ENCODE measurements at regions not wholly inside any gene's neighbourhood (a gene's known extent, or its start where the extent isn't known, plus 50 kb on each side); places are given as distances from the start of the nearest gene placed in this dataset.
A peak's percentile ranks its signal among the peaks of the same experiment; 100 is the strongest.
"Not testable (repeated sequence)": the region's sequence is repeated elsewhere in the genome, so short reads cannot be mapped to it uniquely, and the experiment has no call there.

- FAIRE-seq (peak; percentile 14), DNase-seq (ENCODE audit: insufficient read length, low spot score) (no peak)
These were observed 146.2 kb downstream of the NFKBIZ start for GRCh38 chr3:101995371-101996046.

- FAIRE-seq (peak; percentile 87), DNase-seq (ENCODE audit: insufficient read length, low spot score) (no peak)
These were observed 147.5 kb downstream of the NFKBIZ start for GRCh38 chr3:101996832-101997231.

- FAIRE-seq: no peak
- DNase-seq (ENCODE audit: insufficient read length, low spot score): no peak
These were observed 149.1 kb downstream of the NFKBIZ start for GRCh38 chr3:101998256-101998926.

- DNase-seq (ENCODE audit: insufficient read length, low spot score): no peak
- FAIRE-seq: peak; percentile 88
These were observed 150.0 kb downstream of the NFKBIZ start for GRCh38 chr3:101999177-101999779.

GRCh38 chr3:102000620-102001209 is 151.4 kb downstream of the NFKBIZ start:
- FAIRE-seq (no peak), DNase-seq (ENCODE audit: insufficient read length, low spot score) (no peak)

- DNase-seq (ENCODE audit: insufficient read length, low spot score): no peak
- FAIRE-seq: no peak
These were observed 152.7 kb downstream of the NFKBIZ start for GRCh38 chr3:102002056-102002455.

- FAIRE-seq (peak; percentile 49), DNase-seq (ENCODE audit: insufficient read length, low spot score) (no peak)
These were observed 155.2 kb downstream of the NFKBIZ start for GRCh38 chr3:102004561-102004960.

GRCh38 chr3:102005551-102005950 is 156.2 kb downstream of the NFKBIZ start:
- FAIRE-seq (no peak), DNase-seq (ENCODE audit: insufficient read length, low spot score) (no peak)

- DNase-seq (ENCODE audit: insufficient read length, low spot score) (no peak), FAIRE-seq (no peak)
These were observed 157.6 kb downstream of the NFKBIZ start for GRCh38 chr3:102006812-102007485.

GRCh38 chr3:102008436-102008835 is 159.1 kb downstream of the NFKBIZ start:
- FAIRE-seq; DNase-seq (ENCODE audit: insufficient read length, low spot score): not testable (repeated sequence)

- FAIRE-seq (no peak), DNase-seq (ENCODE audit: insufficient read length, low spot score) (no peak)
These were observed 167.1 kb downstream of the NFKBIZ start for GRCh38 chr3:102016417-102016816.

- no peak for DNase-seq (ENCODE audit: insufficient read length, low spot score)
- peak; percentile 62 for FAIRE-seq
These were observed 168.5 kb downstream of the NFKBIZ start for GRCh38 chr3:102017784-102018183.

GRCh38 chr3:102018551-102018950 is 169.2 kb downstream of the NFKBIZ start:
- FAIRE-seq (peak; percentile 66), DNase-seq (ENCODE audit: insufficient read length, low spot score) (no peak)

- FAIRE-seq (no peak), DNase-seq (ENCODE audit: insufficient read length, low spot score) (no peak)
These were observed 171.4 kb downstream of the NFKBIZ start for GRCh38 chr3:102020735-102021134.

GRCh38 chr3:102024270-102024904 is 175.1 kb downstream of the NFKBIZ start:
- no peak for DNase-seq (ENCODE audit: insufficient read length, low spot score)
- FAIRE-seq: no peak

GRCh38 chr3:102025606-102026270 is 176.4 kb downstream of the NFKBIZ start:
- FAIRE-seq: no peak
- no peak for DNase-seq (ENCODE audit: insufficient read length, low spot score)

GRCh38 chr3:102026656-102027055 is 177.3 kb downstream of the NFKBIZ start:
- DNase-seq (ENCODE audit: insufficient read length, low spot score) (no peak), FAIRE-seq (no peak)

- DNase-seq (ENCODE audit: insufficient read length, low spot score) (no peak), FAIRE-seq (no peak)
These were observed 181.3 kb downstream of the NFKBIZ start for GRCh38 chr3:102030661-102031060.

GRCh38 chr3:102031834-102032233 is 182.5 kb downstream of the NFKBIZ start:
- FAIRE-seq (no peak), DNase-seq (ENCODE audit: insufficient read length, low spot score) (no peak)

Measured in GM19239 (cell line).